IMR-90 (cell line): ENCODE measurements at regions not wholly inside any gene's neighbourhood (a gene's known extent, or its start where the extent isn't known, plus 50 kb on each side); places are given as distances from the start of the nearest gene placed in this dataset.

ENCODE experiments used
- POLR2A ChIP-seq: IDR thresholded peaks from 2 replicates; pipeline ENCODE4 v1.6.1; 2012; ENCODE audit warnings: mild to moderate bottlenecking, low read depth, low read length
- TF ChIP-seq, protein P1 (sequence below): conservative IDR thresholded peaks from 2 replicates; pipeline ENCODE4 v1.5.1; 2012; ENCODE audit warnings: mild to moderate bottlenecking, low read depth, low read length, improper control_type of control experiment

DNA sequence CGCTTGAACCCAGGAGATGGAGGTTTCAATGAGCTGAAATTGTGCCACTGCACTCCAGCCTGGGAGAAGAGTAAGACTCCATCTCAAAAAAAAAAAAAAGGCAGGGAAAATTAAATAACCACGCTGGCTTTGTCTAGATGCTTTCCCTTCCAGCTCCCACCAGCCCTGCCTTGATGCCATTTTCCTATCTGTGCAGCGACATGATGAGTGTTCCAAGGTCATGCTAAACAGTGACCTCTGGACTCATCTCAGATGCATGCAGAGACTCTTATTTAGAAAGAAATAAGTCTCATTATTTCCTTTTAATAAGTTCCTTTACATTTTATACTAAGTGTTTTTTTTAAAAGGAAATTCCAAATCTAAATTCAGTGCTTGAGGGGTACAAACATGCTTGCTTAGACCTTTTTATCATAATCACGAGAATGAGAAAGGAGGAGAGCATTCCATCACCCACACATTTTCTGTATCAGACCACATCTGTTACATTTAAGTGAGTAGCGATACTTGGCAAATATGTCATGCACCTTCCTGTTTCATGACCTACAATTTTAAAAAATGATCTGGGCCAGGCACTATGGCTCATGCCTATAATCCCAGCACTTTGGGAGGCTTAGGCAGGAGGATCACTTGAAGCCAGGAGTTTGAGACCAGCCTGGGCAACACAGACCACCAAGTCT is 101.1 kb upstream of the RREB1 start:
- TF ChIP-seq POLR2A, result no peak
- TF ChIP-seq, protein P1, sequence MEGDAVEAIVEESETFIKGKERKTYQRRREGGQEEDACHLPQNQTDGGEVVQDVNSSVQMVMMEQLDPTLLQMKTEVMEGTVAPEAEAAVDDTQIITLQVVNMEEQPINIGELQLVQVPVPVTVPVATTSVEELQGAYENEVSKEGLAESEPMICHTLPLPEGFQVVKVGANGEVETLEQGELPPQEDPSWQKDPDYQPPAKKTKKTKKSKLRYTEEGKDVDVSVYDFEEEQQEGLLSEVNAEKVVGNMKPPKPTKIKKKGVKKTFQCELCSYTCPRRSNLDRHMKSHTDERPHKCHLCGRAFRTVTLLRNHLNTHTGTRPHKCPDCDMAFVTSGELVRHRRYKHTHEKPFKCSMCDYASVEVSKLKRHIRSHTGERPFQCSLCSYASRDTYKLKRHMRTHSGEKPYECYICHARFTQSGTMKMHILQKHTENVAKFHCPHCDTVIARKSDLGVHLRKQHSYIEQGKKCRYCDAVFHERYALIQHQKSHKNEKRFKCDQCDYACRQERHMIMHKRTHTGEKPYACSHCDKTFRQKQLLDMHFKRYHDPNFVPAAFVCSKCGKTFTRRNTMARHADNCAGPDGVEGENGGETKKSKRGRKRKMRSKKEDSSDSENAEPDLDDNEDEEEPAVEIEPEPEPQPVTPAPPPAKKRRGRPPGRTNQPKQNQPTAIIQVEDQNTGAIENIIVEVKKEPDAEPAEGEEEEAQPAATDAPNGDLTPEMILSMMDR, result no peak
